RWPE1 (cell line): ENCODE measurements at regions not wholly inside any gene's neighbourhood (a gene's known extent, or its start where the extent isn't known, plus 50 kb on each side); places are given as distances from the start of the nearest gene placed in this dataset.

Experiments used
- CTCF ChIA-PET: fragments of 350-600 bp; sonication (Branson Sonifier 250); formaldehyde crosslinking; extraction: SDS; loops from one replicate; lab custom pipeline; 2021; lab: Yijun Ruan, JAX
- POLR2A ChIA-PET: fragments of 400-600 bp; formaldehyde crosslinking; extraction: SDS; loops from one replicate; lab custom pipeline; 2020; ENCODE audit warnings: antibody characterized with exemption; ENCODE audit not compliant: low non-redundant PET; lab: Yijun Ruan, JAX
- DNase-seq: peaks from one replicate; pipeline ENCODE4 v3.0.0; 2012; ENCODE audit warnings: low spot score
- H3K27ac ChIP-seq: fragments of 450-650 bp; 2 replicates; pipeline ENCODE4 v1.5.1; 2017
- CTCF ChIP-seq: fragments of 450-650 bp; conservative IDR thresholded peaks from 2 replicates; pipeline ENCODE4 v1.5.1; 2017; ENCODE audit warnings: low read depth, mild to moderate bottlenecking

DNA sequence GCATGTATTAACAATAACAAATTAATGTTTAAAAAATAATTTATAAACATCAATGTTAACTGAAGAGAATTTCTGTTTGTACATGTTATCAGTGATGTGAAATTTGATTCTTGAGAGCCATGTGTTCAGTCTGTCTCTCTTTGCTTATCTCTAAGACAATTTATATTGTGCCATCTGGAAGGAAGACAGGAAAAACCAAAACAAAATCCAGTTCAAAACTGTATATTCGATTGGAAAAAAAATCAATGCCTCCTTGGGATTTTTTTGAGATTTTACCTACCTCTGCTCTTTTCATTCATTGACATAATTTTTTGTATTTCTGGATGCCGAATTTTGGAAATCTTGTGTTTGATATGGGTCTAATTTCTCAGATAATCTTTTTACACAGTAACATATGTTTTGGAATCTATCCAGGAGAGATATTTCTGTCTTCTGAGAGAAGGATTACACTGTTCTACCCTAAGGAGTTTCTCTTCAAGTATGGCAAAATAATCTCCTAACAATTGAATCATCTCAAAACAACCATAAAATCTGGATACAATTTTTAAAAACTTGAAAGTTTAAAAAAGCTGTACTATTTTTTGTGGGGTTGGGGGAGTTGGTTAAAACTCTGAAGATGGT, 311.9 kb upstream of the GNAI1 start:
- CTCF ChIA-PET = no interaction called here

GRCh38 chr7:79820387-79820786, 314.2 kb upstream of the GNAI1 start:
- ChIA-PET POLR2A (no interaction called here), CTCF (no interaction called here)
- DNase-seq = peak; percentile 10
- no peak overlapping the region for H3K27ac ChIP-seq
- no peak for TF ChIP-seq CTCF

More for the DNA sequence above, 311.9 kb upstream of the GNAI1 start:
- DNase-seq = no peak
- H3K27ac ChIP-seq = no peak overlapping the region
- TF ChIP-seq CTCF = no peak
- POLR2A ChIA-PET = no interaction called here

- TF ChIP-seq CTCF = no peak
- ChIA-PET CTCF (no interaction called here), POLR2A (no interaction called here)
- no peak for DNase-seq
- H3K27ac ChIP-seq = no peak overlapping the region
Observed at GRCh38 chr7:79810916-79811315, 323.7 kb upstream of the GNAI1 start.

- ChIA-PET POLR2A (no interaction called here), CTCF (interaction anchor here (1.0 kb wide), 1 partner anchor 241 kb away, joined by 3 read pairs; no protein-coding TSS in a partner anchor)
- no peak for TF ChIP-seq CTCF
- H3K27ac ChIP-seq = no peak overlapping the region
- DNase-seq = peak; percentile 3
Observed at GRCh38 chr7:79806161-79806734, 328.4 kb upstream of the GNAI1 start.

GRCh38 chr7:79790656-79791262, 337.3 kb upstream of the MAGI2 start:
- DNase-seq = no peak
- ChIA-PET CTCF (no interaction called here), POLR2A (no interaction called here)
- TF ChIP-seq CTCF = no peak
- H3K27ac ChIP-seq = no peak overlapping the region

DNA sequence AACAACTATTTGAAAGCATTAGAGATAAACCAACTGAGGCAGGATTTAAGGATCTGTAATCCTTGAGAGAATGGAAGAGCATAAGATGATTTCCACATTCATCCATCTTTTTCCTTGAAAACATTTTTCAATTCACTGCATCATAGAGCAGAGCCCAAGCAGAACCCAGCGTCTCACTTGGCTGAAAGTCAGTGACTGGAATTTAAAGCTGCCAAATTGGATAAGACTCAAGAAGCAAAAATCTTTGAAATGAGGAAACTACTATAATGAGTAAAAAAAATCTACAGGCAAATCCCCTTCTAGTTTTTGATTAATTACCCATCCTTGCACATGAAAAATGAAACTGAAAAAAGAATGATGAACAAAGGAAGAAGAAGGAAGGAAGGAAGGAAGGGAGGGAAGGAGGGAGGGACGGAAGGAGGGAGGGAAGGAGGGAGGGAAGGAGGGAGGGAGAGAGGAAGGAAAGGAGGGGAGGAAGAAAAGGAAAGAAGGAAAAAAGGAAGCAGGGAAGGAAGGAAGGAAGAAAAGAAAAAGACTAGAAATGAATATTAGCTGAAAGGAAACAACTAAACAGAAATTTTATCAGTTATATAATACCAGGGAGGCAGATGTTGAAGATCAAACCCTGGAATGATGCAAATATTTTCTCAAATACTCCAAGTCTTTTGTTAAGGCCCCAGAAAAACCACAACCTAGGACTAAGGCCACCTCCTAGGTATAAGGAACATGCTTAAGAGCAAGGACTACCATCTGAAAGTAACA, 336.3 kb upstream of the MAGI2 start:
- ChIA-PET CTCF (interaction anchor here (0.6 kb wide), 1 partner anchor 17 kb away, joined by 5 read pairs; no protein-coding TSS in a partner anchor), POLR2A (no interaction called here)
- no peak overlapping the region for H3K27ac ChIP-seq
- DNase-seq = no peak
- no peak for TF ChIP-seq CTCF
